Astrocyte of the hippocampus (primary cell): ENCODE measurements at regions not wholly inside any gene's neighbourhood (a gene's known extent, or its start where the extent isn't known, plus 50 kb on each side); places are given as distances from the start of the nearest gene placed in this dataset.

Source experiments
- DNase-seq: peaks from one replicate; pipeline ENCODE4 v3.0.0; 2011; ENCODE audit warnings: low read depth, low spot score

DNA sequence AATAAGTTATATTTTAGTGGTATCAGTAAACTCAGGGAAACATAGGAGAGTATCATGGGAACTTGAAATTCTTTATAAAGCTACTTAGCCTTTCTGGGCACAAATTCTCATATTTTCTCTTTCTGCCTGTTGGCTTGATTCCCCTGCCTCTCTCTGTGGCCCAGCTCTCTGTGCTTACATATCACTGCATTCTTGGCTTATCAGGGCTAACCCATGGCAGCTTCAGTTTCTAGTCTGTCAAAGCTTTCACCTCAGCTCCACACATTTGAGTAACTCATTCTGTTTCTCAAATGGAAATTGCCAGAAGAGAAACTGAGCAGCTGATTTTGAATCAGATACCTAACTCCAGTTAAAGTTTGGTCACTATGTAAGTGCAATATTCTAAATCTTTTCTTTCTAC lies 713.1 kb downstream of the DNAJB9 start:
- peak; percentile 77 for DNase-seq

DNA sequence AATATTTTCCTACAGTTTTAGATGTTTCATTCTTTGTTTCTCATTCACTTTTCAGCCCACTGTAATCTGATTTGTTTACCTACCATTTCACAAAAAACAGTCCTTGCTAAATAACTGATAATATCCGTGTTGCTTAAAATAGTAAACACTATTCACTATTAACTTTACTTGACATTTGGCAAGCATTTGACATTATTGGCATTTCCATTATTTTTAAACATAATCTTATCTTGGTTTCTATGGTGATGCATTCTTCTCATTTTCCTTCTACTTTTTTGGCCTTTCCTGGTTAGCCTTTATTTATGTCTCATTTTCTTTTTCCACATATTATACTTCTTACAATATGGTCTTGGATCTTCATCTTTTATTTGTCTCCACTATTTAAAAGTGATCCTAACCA lies 715.3 kb downstream of the DNAJB9 start:
- peak; percentile 26 for DNase-seq

DNA sequence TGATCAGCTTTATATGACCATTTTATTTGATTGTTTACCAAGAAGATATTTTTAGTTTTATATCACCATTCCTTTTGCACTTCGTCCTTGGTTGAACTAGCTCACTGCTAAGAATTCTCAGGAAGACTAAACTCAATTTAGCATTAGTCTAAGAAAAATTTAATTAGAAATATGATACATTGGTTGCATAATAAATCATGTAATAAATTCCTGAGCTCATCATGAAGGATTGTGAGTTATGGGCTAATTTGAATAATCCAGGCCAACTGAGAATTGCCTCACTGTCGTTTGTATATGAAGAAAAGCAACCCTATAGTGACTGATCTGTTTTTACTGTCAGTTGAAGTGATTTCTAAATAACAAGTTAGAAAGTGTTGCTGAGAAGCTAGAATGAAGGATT lies 725.5 kb downstream of the DNAJB9 start:
- DNase-seq = no peak

DNA sequence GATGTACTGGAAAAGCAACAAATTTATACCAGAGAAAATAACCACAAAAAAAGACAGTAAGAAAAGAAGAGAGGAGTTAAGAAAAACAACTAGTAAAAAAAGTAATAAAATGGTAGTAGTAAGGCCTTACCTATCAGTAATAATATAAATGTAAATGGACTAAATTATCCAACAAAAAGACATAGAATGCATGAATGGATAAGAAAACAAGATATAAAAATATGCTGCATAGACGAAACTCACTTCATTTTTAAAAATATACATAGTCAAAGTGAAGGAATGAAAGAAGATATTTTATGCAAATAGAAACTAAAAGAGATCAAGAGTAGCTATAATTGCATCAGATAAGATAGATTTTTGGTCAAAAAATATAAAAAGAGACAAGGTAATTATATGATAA lies 739.1 kb downstream of the DNAJB9 start:
- no peak for DNase-seq

DNA sequence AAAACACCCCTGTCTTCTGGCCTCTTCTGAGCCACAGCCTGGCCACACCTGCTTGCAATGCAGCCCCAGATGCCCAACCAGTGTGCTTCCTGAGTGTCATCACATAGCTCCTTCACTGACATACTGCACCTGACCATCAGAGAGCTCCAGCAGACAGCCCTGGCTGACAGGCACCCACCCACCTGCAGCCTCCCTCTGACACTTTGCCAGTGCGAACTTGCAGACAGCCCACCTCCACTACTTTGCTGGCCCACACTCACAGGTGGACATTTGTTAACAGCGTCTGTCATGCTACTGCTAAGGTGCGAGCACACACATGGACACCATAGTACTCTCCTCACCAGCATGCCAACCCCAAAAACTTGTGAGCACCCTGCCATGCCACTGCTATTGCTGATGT lies 740.1 kb downstream of the DNAJB9 start:
- no peak for DNase-seq

DNA sequence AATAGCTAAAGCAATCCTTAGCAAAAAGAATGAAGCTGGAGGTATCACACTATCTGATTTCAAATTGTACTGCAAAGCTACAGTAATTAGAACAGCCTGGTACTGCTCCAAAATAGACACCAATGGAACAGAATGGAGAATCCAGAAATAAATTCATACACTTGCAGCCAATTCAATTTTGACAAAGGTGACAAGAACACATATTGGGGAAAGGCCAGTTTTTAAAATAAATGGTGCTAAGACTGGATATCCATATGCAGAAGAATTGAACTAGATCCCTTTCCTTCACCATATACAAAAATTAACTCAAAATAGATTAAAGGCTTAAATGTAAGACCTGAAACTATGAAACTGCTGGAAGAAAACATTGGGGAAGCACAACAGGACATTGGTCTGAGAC lies 748.5 kb downstream of the DNAJB9 start:
- no peak for DNase-seq

DNA sequence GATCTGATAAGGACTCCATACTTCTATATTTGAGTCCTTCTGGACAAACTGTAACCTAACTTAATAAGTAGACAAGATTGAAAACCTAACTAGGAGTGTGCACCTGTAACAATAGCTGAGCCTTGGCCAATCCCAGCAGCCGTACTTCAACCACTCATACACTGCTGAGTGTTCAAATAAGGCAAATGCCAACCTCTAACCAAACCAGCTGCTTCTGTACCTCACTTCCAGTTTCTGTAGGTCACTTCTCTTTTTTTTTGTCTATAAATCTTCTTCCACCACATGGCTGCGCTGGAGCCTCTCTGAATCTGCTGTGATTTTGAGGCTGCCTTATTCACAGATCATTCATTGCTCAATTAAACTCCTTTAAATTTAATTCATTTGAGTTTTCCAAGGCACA lies 753.2 kb downstream of the DNAJB9 start:
- DNase-seq = no peak

DNA sequence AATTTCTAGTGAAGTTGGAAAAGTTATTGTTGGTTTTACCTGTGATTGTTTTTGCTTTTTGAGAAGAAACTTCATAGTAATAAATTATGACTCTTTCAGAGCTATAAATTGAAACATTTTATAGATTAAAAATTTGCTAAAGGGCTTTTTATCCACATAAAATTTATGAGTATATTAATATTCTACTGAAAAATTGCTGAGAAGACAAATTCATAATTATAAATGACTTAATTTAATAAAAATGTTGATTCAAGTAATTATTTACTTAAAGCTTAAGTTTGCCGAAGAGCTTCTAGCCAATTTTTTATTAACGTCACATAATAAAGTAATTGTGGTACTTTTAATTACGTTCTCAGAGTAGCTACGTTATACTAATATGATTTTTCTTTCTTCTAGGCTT lies 761.7 kb downstream of the DNAJB9 start:
- DNase-seq = no peak

DNA sequence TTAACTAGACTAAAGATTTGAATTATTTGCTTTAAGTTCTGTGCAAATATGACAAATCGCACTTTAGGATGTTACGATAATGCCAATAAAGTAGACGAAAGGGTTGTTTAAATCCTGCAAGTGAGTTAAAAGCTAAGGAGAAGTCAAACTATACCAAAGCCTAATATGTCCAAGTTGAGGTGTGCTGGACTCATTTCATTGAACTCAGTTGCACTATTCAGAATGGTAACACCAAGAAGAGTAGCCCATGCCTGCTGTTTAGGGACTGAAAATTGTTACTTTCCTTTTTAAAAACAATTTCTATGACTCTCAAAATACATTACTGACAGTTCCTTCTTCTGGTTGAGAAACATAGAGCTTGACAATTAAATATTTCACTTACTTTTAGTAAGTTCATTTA lies 766.3 kb downstream of the DNAJB9 start:
- DNase-seq = no peak

DNA sequence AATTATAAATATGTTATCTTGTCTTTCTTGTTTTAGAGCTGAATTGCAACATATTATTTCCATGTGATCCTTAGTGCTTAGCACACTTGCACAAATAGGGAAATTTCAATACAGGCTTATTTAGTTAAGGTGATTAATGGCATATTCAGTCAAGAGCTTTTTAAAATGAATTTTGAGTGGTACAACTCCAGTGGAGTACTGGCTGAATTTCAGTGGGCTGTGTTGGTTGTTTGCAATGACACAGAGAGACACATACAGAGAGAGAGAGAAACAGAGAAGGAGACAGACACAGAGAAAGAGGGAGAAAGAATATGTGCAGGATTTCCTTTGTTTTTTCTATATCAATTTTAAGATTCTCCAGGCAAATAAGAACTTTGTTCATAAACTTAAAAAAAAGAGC lies 766.9 kb downstream of the DNAJB9 start:
- DNase-seq = no peak

DNA sequence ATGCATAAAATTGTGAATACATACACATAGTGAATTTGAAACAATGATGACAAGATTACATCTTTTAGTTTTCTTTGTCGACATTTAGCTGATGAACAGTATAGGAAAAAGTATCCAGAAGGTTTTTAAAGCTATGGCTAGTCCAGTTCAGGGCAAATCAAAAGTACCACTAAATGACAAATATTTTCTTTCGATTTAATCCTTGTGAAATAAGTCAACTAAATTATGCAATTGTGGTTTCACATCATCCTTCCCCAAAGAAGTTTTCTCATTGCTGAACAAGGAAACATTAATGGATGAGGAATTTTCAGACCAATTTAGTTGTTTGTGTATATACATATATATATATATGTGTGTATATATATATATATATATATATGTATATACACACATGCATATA lies 774.0 kb downstream of the DNAJB9 start:
- DNase-seq = no peak

DNA sequence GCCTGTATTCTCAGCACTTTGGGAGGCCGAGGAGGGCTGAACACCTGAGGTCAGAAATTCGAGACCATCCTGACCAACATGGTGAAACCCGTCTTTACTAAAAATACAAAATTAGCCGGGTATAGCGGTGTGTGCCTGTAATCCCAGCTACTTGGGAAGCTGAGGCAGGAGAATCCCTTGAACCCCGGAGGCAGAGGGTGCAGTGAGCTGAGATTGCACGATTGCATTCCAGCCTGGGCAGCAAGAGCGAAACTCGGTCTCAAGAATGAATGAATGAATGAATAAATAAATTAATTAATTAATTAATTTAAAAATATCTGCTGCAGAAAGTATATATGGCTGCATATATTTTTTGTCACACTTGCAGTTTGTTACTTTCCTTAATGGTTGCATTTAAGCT lies 781.8 kb downstream of the DNAJB9 start:
- no peak for DNase-seq

DNA sequence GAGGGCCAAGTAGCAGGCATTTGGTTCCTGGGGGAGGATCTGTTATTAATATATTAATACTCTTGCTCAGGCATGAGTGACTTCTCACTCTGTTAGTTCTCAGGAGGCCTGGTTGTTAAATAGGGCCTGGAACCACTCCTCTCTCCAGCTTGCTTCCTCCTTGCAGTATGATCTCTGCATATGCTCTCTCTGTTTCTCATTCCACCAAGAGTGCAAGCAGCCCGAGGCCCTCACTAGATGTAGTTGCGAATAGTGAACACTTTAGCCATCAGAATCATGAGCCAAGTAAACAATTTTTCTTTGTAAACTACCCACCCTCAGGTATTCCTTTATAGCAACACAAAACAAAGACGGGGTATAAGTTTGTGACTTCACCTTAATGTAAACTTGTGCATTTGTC lies 784.3 kb downstream of the DNAJB9 start:
- no peak for DNase-seq

DNA sequence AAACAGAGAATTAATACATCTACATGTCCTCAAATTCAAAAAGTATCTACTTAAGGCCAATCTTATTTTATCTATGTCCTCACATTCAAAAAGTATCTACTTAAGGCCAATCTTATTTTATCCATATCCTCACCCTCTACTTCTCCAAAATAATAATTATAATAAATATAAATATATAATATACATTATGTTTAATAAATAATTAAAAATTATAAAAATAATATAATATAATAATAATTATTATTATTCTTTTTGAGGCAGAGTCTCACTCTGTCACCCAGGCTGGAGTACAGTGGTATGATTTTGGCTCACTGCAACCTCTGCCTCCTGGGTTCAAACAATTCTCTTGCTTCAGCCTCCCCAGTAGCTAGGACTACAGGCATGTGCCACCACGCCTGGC lies 784.9 kb downstream of the DNAJB9 start:
- DNase-seq = no peak

DNA sequence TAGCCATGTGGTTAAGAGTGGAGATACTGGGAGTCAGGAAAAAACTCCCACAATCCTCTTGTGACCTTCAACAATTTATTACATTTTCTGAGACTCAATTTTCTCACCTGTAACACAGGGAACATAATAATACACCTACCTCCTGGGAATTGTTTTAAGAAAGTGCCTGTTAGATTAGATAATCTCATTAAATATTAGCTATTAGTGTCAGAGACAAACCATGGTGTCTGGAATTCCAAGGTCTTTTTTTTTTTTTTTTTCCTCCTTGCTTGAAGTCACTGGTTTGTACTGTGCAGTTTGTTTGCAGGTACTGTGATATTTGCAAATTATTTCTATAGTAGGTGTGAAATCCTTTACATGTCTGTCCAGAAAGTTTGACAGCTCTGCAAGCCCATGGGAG lies 806.1 kb downstream of the DNAJB9 start:
- DNase-seq = no peak

DNA sequence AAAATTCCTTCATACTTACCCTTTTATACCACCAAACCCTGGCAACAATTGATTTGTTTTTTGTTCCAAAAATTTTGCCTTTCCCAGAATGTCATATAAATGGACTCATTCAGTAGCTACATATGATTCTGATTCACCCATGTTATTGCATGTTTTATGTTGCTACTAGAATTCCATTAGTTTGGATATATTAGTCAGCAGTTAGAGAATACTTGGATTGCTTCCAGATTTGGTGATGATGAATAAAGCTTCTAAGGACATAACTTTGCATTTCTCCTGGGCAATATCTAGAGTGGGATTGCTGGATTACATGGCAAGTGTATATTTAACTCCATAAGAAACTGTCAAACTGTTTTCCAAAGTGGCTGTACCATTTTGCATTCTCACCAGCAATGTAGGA lies 806.9 kb downstream of the DNAJB9 start:
- DNase-seq = no peak

DNA sequence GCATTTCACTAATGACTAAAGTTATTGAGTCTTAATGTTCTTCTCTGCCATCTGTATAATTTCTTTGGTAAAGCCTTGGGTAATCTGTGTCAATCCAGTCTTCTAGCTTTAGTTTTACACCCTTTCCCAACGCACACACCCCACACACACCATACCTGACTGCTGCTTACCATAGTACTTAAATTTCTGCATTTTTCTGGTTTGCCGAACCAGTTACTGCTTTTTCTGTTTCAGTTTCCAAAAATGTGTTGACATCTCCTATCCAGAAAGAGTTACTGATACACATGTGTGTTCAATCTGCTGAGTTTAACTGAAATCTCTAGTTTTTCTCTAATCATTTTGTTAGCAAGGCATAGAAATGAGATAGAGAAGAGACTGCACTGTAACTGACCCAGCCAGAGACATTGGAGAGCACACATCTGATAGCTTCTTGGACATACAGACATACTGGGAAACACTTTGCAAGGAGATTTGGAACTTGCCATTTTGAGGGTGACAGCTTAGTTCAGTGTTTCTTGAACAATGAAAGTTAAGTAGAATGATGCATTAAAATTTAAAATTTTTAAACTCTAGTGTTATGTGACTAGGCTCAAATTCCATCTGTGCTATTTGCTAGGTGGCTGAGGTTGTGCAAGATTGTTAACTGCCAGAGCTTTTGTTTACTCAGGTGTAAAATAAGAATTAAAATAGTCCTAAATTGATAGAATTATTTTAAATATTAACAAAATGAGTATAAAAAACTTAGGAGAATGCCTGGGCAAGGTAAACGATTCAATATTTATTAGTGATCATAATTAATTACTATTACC lies 807.6 kb downstream of the DNAJB9 start:
- no peak for DNase-seq

DNA sequence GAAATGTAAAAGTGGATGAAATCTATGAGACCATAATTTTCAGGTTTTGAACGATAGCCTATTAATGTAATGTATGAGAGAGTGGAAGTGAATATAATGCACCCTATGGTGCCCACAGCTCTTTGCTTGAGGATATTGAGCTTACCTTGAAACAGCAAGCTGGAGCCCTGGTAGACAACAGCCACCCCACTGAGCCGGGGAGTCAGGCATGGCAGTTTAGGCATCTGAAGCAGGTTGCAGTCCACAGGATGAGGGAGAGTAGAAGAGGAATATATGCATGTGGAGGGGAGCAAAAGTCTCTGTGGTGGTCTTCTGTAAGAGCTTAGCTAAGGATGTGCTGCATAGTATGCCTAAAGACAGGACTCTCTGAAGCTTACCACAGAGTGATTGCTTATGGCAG lies 817.3 kb downstream of the DNAJB9 start:
- DNase-seq = no peak

DNA sequence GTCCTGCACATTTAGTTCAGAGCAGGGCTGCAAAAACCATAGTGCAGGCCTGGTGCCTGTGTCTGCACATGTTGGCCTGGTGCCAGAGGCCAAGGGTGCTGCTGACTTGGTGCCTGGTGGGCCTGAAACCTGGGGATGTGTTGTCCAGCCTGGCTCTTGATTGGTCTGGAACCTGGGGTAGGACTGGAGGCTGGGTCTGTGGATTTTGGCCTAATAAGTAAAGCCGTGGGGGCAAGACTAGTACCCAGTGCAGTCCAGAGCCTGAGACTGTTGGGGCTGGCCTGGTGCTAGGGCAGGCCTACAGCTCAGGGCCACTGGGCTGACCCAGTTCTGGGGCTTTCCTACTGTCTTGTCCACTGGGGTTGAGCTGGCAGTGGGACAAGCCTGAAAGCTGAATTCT lies 817.9 kb downstream of the DNAJB9 start:
- DNase-seq = no peak

DNA sequence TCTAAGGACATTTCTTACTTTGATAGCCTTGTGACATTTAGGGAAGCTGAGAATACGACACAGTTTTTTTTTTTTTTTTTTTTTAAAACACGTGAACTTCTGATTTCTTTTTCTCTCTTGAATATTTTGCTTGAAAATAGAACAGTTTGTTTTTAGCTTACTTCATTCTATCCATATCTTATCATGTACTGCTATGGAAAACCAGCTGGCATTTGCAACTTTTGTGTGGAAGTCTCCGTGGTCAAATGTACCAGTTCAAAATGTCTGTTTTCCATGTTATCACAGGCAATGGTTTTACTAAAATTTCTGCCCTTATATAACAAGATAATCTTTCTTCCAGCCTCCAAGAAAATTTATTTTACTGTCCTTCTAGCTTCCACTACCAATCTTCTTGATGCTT lies 821.6 kb downstream of the DNAJB9 start:
- no peak for DNase-seq

DNA sequence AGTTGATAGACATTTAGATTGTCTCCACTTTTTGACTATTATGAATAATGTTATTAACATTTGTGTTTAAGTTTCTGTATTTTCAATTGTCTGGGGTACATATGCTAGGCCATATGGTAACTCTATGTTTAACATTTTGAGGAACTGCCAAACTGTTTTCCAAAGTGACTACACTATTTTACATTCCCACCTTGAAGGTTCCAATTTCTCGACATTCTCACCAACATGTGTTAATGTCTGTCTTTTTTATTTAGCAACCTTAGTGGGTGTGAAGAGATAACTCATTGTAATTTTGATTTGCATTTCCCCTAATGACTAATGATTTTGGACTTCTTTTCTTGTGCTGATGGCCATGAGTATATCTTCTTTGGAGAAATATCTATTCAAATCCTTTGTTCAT lies 832.4 kb downstream of the DNAJB9 start:
- no peak for DNase-seq

DNA sequence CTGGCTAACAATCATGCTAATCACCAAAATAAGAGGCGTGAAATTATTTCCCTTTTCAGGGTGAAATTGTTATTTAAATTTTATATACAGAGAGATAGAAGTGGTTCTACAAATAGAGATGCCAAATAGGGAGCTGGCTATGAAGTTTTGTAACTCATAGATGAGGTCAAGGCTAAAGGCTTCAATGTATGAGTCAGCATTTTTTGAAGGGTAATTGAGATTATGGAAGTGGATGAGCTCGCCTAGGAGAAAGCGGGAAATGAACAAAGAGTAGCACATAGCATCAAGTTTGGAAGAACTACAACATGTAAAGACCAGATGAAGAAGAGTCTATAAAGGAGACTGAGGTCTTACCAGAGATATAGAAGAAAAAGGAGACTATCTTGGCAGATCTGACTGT lies 838.1 kb downstream of the DNAJB9 start:
- no peak for DNase-seq

DNA sequence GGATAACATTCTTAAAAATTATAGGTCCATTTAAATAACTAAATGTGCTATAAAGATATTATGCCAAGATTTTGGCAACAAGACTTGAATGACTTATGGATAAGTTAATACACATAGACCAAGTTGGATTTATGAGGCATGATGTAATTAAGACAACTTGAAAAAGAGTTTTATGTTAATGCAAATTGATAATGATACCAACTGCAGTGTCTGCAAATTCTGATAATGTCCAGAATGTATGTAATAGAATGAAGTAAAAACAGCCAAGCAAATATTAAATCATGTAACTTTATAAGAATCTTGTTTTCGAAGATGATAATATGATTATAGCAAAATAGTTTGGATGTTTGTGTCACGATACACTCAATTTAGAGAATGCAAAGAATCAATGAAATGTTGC lies 868.3 kb downstream of the DNAJB9 start:
- no peak for DNase-seq

DNA sequence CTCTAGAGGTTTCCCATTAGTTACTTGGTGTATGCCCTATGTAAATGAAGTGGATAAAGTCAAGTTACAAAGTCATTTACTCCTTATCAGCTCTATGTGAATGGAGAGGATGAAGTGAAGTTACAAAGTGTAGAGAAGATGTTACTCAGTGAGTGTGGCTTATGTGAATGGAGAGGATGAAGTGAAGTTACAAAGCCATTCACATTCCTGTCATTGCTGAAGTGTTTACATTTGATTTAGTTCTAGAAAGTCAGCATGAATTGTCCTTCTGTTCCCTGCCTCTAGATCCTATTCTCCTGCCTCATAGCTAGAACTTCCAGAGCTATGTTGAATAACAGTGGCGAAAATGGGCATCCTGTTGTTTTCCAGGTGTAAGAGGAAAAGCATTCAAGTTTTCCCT lies 880.1 kb downstream of the DNAJB9 start:
- no peak for DNase-seq
